ENCODE measurements at regions not wholly inside any gene's neighbourhood (a gene's known extent, or its start where the extent isn't known, plus 50 kb on each side); places are given as distances from the start of the nearest gene placed in this dataset.

- DNase-seq = no peak
- in situ Hi-C loops (cut with HindIII; ENCODE audit: low pct_ligation_motif_present, low pct_unique_long_range_greater_than_20kb, low sequenced_read_pairs) = no loop called here
Measured at GRCh38 chr20:6877633-6878032, 110.1 kb downstream of the BMP2 start.

GRCh38 chr20:6882561-6883291 is 115.2 kb downstream of the BMP2 start:
- in situ Hi-C loops (cut with HindIII; ENCODE audit: low pct_ligation_motif_present, low pct_unique_long_range_greater_than_20kb, low sequenced_read_pairs) = no loop called here
- no peak for DNase-seq

DNA sequence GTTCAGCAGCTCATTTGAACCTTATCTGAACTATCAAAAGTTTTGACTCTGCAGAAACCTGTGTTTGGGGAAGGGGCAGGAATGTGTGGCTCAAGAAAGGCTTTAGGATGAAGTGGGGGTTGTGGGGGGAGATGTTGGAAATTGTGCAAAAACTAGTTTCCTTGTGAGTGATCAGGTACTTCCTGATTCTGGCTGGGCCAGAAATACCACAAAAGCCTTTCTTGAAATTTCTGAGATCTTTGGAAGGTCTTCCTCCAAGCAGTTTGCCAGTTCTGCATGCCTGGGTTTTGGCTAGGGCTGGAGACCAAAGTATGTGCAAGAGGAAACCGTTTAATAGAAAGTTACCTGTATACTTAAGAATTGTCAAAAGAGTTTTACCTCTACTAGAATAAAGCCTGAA is 116.6 kb downstream of the BMP2 start:
- no peak for DNase-seq
- in situ Hi-C loops (cut with HindIII; ENCODE audit: low pct_ligation_motif_present, low pct_unique_long_range_greater_than_20kb, low sequenced_read_pairs) = no loop called here

DNA sequence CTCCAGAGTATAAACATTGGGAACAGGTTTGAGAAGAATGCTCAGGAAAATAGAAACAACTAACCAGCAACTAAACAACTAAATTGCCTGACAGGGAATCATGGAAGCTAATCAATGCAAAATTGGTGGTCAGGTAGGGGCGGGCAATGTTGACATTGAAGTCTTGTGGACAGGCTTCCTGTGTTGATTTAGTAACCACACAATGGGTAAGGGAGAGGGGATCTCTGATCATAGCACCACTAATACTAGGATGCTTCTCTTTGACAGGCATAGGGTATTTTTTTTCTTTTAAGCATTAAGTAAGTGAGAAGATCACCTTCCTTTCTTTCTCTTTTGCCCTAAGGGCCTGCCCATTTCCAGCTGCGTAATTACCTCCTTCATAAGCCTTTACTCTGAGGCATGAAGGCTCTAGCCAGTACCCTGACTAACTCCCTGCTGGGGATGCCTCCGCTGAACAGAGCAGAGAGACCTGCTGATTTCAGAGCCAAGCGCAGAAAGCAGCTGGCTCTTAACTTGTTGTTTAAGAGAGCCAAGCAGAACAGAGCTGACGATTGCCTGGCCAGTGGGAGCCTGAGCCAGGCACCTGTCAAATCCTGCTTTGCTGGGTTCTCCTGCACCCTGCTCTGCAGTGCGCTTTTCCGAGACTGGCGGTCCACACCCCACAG is 118.7 kb downstream of the BMP2 start:
- no peak for DNase-seq
- in situ Hi-C loops (cut with HindIII; ENCODE audit: low pct_ligation_motif_present, low pct_unique_long_range_greater_than_20kb, low sequenced_read_pairs) = no loop called here

DNA sequence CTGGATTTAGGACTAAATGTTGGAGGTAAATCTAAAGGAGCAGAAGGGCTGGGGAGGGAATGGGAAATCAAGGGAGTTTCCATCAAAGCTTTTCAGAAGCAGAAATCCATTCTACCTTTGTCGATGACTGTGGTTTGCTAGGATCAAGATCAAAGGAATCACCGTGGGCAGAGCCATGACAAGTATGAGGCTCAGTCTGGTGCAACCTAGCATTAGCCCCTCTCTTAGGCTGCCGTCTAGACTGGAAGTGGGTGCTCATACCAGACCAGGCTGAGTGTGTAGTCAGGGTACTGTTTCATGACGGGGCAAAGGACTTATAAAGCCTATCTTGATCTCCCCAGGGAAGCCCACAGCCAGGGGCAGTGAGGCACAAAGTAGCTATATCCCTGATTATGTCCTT is 120.5 kb downstream of the BMP2 start:
- in situ Hi-C loops (cut with HindIII; ENCODE audit: low pct_ligation_motif_present, low pct_unique_long_range_greater_than_20kb, low sequenced_read_pairs) = no loop called here
- no peak for DNase-seq

DNA sequence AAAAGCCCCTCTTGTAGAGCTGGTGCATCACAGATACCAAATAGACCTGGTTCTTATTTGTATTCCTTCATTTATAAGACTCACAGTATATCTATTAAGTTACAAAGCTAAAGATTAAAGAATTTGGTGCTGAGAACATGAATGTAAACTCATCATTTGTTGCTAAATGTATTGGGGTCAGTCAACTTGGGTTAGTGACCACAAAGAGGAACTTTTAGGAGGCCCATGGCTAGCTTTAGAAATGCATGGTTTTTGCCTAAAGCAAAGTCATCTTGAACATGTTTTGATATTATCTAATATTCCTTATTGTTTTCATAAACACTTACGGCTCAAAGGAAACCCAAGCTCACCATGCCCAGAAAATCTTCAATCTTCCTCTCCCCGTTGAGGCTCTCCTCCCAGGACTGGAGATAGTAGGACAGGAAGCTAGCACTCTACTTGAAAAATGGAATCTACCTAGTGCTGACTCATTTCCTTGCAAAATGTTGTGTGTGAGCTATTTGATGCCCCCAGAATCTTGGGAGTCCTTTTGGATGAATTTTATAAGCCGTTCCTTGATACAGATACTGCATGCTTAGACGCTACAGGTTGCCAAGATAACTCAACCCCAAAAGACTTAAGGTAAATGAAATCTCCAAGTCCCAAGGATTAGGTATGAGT is 121.4 kb downstream of the BMP2 start:
- DNase-seq = no peak
- in situ Hi-C loops (cut with HindIII; ENCODE audit: low pct_ligation_motif_present, low pct_unique_long_range_greater_than_20kb, low sequenced_read_pairs) = no loop called here

- no peak for DNase-seq
- in situ Hi-C loops (cut with HindIII; ENCODE audit: low pct_ligation_motif_present, low pct_unique_long_range_greater_than_20kb, low sequenced_read_pairs) = no loop called here
Measured at GRCh38 chr20:6892724-6893123, 125.2 kb downstream of the BMP2 start.

- no peak for DNase-seq
- in situ Hi-C loops (cut with HindIII; ENCODE audit: low pct_ligation_motif_present, low pct_unique_long_range_greater_than_20kb, low sequenced_read_pairs) = no loop called here
Measured at GRCh38 chr20:6898928-6899327, 131.4 kb downstream of the BMP2 start.

- in situ Hi-C loops (cut with HindIII; ENCODE audit: low pct_ligation_motif_present, low pct_unique_long_range_greater_than_20kb, low sequenced_read_pairs) = no loop called here
- DNase-seq = no peak
Measured at GRCh38 chr20:6906871-6907270, 139.4 kb downstream of the BMP2 start.

DNA sequence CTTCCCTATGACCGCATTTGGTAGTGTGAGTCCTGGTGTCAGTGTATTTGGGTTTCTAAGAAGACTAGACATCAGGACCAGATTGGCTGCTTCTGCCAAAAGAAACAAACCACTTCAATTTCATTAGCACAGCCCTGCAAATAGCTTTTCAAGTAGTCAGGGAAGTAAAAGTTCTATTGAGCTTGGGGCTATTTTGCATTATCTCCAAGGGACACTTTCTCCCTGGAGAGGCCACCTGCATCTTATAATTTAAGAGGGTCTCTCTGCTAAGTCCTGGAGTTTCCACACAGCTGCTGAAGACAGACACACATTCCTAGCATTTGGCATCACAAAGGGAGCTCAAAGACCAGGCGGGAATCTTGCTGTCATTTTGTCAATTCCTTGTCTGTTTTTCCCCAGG is 141.2 kb downstream of the BMP2 start:
- DNase-seq = no peak
- in situ Hi-C loops (cut with HindIII; ENCODE audit: low pct_ligation_motif_present, low pct_unique_long_range_greater_than_20kb, low sequenced_read_pairs) = no loop called here

DNA sequence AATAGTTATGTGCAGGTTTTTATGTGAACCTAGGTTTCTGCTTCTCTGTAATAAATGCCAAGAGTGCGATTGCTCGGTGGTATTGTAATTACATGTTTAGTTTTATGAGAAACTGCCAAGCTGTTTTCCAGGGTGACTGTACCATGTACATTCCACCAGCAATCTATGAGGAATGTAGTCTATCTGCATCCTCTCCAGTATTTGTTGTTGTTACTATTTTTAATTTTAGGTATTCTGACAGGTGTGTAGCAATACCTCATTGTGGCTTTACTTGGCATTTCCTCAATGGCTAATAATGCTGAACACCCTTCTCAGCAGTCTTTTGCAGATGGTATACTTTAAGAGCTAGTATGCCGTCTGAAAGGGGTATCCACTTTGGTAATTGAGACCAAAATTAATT is 142.1 kb downstream of the BMP2 start:
- in situ Hi-C loops (cut with HindIII; ENCODE audit: low pct_ligation_motif_present, low pct_unique_long_range_greater_than_20kb, low sequenced_read_pairs) = no loop called here
- no peak for DNase-seq

- DNase-seq = no peak
- in situ Hi-C loops (cut with HindIII; ENCODE audit: low pct_ligation_motif_present, low pct_unique_long_range_greater_than_20kb, low sequenced_read_pairs) = no loop called here
Measured at GRCh38 chr20:6914986-6915385, 147.5 kb downstream of the BMP2 start.

DNA sequence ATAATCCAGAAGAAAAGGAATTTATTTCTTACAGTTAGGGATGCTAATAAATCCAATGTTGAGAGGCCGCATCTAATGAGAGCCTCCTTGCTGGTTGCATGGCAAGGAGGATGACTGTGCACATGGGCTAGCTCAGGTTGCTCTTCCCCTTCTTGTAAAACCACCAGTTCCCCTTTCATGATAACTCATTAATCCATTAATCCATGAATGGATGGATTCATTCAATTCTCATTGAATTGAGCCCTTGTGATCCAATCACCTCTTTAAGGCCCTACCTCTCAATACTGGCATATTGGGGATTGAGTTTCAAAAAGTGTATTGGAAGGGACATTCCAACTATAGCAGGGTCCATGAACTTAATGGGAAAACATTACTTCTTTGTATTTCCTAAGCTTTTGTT is 149.5 kb downstream of the BMP2 start:
- no peak for DNase-seq
- in situ Hi-C loops (cut with HindIII; ENCODE audit: low pct_ligation_motif_present, low pct_unique_long_range_greater_than_20kb, low sequenced_read_pairs) = no loop called here

DNA sequence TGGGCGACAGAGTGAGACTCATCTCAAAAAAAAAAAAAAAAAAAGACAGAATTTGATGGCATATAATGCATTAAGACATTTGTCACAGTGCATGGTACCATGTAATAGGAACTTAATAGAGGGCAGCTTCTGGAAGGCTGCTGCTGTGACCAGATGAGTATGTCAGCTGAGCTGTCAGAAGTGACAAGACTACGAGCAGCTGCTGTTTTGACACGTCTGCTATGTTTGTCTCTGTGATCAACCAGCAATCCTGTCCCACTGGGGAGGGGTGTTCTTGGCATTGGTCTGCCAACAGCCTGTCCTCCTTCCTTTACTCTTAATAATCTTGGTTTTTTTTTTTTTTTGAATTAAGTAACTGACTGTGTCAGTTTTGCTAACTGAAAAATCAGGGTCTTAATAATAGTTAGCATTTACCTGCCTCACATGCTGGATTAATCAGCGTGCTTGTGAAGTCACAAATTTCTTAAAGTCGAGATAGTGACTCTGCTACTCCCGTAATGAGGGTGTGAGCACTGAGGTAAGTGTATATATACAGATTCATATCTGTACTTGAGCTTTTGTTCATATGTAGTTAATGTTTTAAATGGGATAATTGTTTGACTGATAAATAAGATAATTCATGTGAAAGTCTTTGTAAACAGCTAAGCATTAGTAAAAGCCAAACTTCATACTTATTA is 152.4 kb downstream of the BMP2 start:
- no peak for DNase-seq
- in situ Hi-C loops (cut with HindIII; ENCODE audit: low pct_ligation_motif_present, low pct_unique_long_range_greater_than_20kb, low sequenced_read_pairs) = no loop called here

DNA sequence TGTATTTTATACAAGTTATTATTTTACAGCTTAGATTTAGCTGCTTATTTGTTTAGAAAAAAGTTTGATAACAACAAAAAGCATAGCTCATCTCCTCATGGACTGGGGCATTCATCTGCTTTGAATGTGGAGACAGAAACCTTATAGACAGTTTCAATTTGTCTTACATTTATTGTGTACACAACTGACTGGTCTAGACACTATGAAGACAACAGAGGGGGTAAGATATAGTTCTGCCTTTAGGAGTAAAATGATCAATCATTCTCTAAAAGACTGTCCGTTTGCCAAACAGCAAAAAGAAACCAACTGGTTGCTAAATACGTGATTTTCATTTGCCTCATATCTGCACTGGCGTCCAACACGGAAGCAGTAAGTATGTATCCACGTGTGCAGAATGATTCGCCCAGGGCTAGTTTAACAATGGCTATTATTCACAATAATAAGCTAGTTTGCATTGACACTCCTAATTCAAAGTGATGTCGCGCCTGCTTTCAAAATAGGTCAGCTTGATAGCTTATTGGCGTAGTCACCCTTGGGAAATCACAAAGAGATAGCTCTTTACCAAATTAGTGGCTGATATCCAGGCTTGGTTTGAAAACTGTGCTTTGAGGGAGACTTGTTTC is 153.6 kb downstream of the BMP2 start:
- DNase-seq = no peak
- in situ Hi-C loops (cut with HindIII; ENCODE audit: low pct_ligation_motif_present, low pct_unique_long_range_greater_than_20kb, low sequenced_read_pairs) = no loop called here

DNA sequence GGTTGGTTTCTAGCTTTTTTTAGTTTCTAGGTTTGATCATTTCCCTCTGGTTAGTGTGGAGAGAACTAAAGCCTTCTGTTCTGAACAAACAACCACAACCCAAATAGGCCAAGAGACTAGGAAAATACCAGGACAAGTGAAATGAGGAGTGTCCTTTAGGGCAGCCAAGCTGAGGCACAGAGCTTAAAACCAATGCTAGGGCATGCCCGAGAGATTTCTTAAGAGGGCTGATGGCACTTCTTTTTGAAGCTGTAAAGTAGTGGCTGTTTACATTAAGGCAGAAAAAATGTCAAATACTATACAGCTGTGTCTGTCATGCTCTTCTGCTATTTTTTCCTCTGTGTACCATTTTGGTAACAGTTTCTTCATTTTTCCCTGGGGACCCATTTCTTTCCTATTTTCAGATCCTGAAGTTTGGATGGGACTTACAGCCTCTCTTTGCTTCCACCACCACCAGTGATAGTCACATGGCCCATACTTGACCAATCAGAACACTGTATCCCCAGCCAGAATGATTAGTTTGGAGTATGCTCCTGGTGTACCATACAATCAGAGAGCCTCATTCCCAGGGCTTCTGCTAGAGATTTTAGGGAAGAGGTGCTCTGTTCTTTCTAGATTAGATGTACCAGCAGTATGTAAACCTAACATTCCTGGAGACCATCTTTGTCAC is 154.4 kb downstream of the BMP2 start:
- in situ Hi-C loops (cut with HindIII; ENCODE audit: low pct_ligation_motif_present, low pct_unique_long_range_greater_than_20kb, low sequenced_read_pairs) = no loop called here
- DNase-seq = no peak

DNA sequence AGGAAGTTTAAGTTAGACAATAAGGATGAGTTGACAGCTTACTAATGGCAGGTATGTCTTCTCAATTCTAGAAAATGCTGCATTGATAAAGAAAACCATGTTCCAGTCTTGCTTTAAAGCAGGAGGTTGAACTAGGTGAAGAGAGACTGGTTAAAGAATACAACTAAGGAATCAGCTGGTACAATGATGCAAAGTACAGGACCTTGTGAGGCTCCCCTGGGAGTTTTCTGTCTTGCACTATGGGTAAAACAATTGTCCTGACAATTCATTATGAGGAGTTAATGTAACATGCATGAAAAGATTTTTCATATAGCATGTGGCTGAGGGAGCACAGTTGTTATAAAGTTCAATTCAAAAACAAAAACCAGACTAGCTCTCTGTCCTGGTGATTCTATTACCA is 157.2 kb downstream of the BMP2 start:
- DNase-seq = no peak
- in situ Hi-C loops (cut with HindIII; ENCODE audit: low pct_ligation_motif_present, low pct_unique_long_range_greater_than_20kb, low sequenced_read_pairs) = no loop called here

- in situ Hi-C loops (cut with HindIII; ENCODE audit: low pct_ligation_motif_present, low pct_unique_long_range_greater_than_20kb, low sequenced_read_pairs) = no loop called here
- DNase-seq = no peak
Measured at GRCh38 chr20:6925744-6926278, 158.3 kb downstream of the BMP2 start.

Data from ACHN (cell line).